HCT116 (cell line): ENCODE measurements at regions not wholly inside any gene's neighbourhood (a gene's known extent, or its start where the extent isn't known, plus 50 kb on each side); places are given as distances from the start of the nearest gene placed in this dataset.

Experiments
- ATAC-seq: fragments of 200-7000 bp; cut with Tn5 transposase; 2 replicates; pipeline ENCODE4 v1.9.1; 2020; ENCODE audit warnings: mild to moderate bottlenecking, moderate library complexity
- BruUV-seq: library from RNA; stranded (reverse); fragments of 400-500 nt; replicated peaks from 2 replicates; lab custom pipeline; 2021; lab: Mats Ljungman, UMichigan
- CTCF ChIA-PET: fragments of 300-600 bp; sonication (Branson Sonifier 250); formaldehyde crosslinking; loops from one replicate; lab custom pipeline; 2021; ENCODE audit warnings: antibody characterized with exemption; lab: Charles Lee
- POLR2A ChIA-PET: fragments of 300-600, 350-600 bp; sonication (Branson Sonifier 250); formaldehyde crosslinking; loops from one replicate; lab custom pipeline; 2021; ENCODE audit warnings: antibody characterized with exemption; lab: Charles Lee
- RAD21 ChIA-PET, 2 experiments: fragments of 300-600 bp; sonication (Branson Sonifier 250); formaldehyde crosslinking; loops; one replicate each; lab custom pipeline; 2023; ENCODE audit warnings: low total read pairs in 2 of 2; ENCODE audit not compliant: uncharacterized antibody in 2 of 2, unreplicated experiment in 2 of 2, low non-redundant PET in 1 of 2; lab: Charles Lee
- DNase-seq: peaks from one replicate; pipeline ENCODE4 v3.0.0-alpha.2; 2010; ENCODE audit warnings: low read depth, low spot score
- H2AFZ ChIP-seq: fragments of 200-600 bp; shearing (Covaris generic), sonication (generic); 2 replicates; pipeline ENCODE4 v1.6.1; 2017; ENCODE audit warnings: low read depth, mixed run types, mixed read lengths, antibody characterized with exemption, low read length; ENCODE audit not compliant: poor library complexity, severe bottlenecking
- H3K27ac ChIP-seq: 2 replicates; pipeline ENCODE4 v1.5.1; 2012; ENCODE audit warnings: low read depth, low read length
- H3K27me3 ChIP-seq: fragments of 200-600 bp; sonication (generic); 2 replicates; pipeline ENCODE4 v1.6.1; 2016; ENCODE audit warnings: mixed run types, low read length, mixed read lengths; ENCODE audit not compliant: insufficient read depth
- H3K36me3 ChIP-seq, 2 experiments: fragments of 200-500 bp in 1 of 2; fragments of 200-600 bp in 1 of 2; sonication (Bioruptor generic) in 1 of 2; sonication (generic) in 1 of 2; 2 replicates each; pipeline versions ENCODE4 v1.5.1 to v1.6.1; 2014 to 2016; ENCODE audit warnings: low read length in 2 of 2, inconsistent platforms in 1 of 2, mixed read lengths in 1 of 2, mixed run types in 1 of 2; ENCODE audit not compliant: insufficient read depth in 2 of 2, control insufficient read depth in 1 of 2
- H3K4me1 ChIP-seq, 2 experiments: fragments of 200-600 bp in 1 of 2; sonication (generic) in 1 of 2; 2 replicates each; pipeline versions ENCODE4 v1.5.1 to v1.6.1; 2012 to 2017; ENCODE audit warnings: low read length in 2 of 2, inconsistent platforms in 1 of 2, mild to moderate bottlenecking in 1 of 2, mixed read lengths in 1 of 2, mixed run types in 1 of 2, moderate library complexity in 1 of 2; ENCODE audit not compliant: insufficient read depth in 2 of 2, control insufficient read depth in 1 of 2
- H3K4me2 ChIP-seq: fragments of 200-600 bp; sonication (generic); 2 replicates; pipeline ENCODE4 v1.6.1; 2017; ENCODE audit warnings: mixed run types, low read length, mixed read lengths
- H3K4me3 ChIP-seq, 2 experiments: fragments of 200-600 bp in 1 of 2; sonication (generic) in 1 of 2; replicated peaks in 1 of 2; 2 replicates each; pipeline ENCODE4 v1.5.1; 2011 to 2016; ENCODE audit warnings: low read length in 2 of 2, control low read depth in 1 of 2, low read depth in 1 of 2, mild to moderate bottlenecking in 1 of 2, mixed read lengths in 1 of 2, mixed run types in 1 of 2
- H3K79me2 ChIP-seq: fragments of 200-600 bp; sonication (generic); 2 replicates; pipeline ENCODE4 v1.6.1; 2017; ENCODE audit warnings: mild to moderate bottlenecking, mixed run types, low read length, moderate library complexity, mixed read lengths; ENCODE audit not compliant: insufficient read depth
- H3K9ac ChIP-seq: fragments of 200-600 bp; sonication (generic); 2 replicates; pipeline ENCODE4 v1.6.1; 2016; ENCODE audit warnings: low read length, mixed read lengths
- H3K9me2 ChIP-seq: fragments of 200-600 bp; sonication (generic), shearing (Covaris generic); 2 replicates; pipeline ENCODE4 v1.6.1; 2017; ENCODE audit warnings: mixed run types, mild to moderate bottlenecking, moderate library complexity; ENCODE audit not compliant: insufficient read depth
- H3K9me3 ChIP-seq, 2 experiments: fragments of 200-500 bp in 1 of 2; fragments of 200-600 bp in 1 of 2; sonication (Bioruptor generic) in 1 of 2; sonication (generic) in 1 of 2; 2 replicates each; pipeline ENCODE4 v1.6.1; 2014 to 2017; ENCODE audit warnings: low read length in 2 of 2, mixed read lengths in 2 of 2, inconsistent platforms in 1 of 2, low read depth in 1 of 2, mild to moderate bottlenecking in 1 of 2, mixed run types in 1 of 2, moderate library complexity in 1 of 2; ENCODE audit not compliant: control insufficient read depth in 1 of 2, insufficient read depth in 1 of 2
- H4K20me1 ChIP-seq: fragments of 200-600 bp; sonication (generic), shearing (Covaris generic); 2 replicates; pipeline ENCODE4 v1.6.1; 2017; ENCODE audit warnings: mixed run types, mild to moderate bottlenecking, moderate library complexity; ENCODE audit not compliant: insufficient read depth
- CBX3 ChIP-seq: IDR thresholded peaks from 2 replicates; pipeline ENCODE4 v1.6.1; 2012; ENCODE audit warnings: low read depth
- CEBPB ChIP-seq: IDR thresholded peaks from 2 replicates; pipeline ENCODE4 v1.6.1; 2012; ENCODE audit warnings: low read depth
- ELF1 ChIP-seq: IDR thresholded peaks from 2 replicates; pipeline ENCODE4 v1.6.1; 2012; ENCODE audit warnings: low read depth, borderline replicate concordance
- EZH2 ChIP-seq: fragments of 200-600 bp; sonication (generic); IDR thresholded peaks from 2 replicates; pipeline ENCODE4 v1.6.1; 2017; ENCODE audit warnings: antibody characterized with exemption, mixed run types
- EZH2phosphoT487 ChIP-seq: fragments of 200-600 bp; IDR thresholded peaks from 2 replicates; pipeline ENCODE4 v1.6.1; 2018; ENCODE audit warnings: antibody characterized with exemption, borderline replicate concordance
- FOSL1 ChIP-seq: IDR thresholded peaks from 2 replicates; pipeline ENCODE4 v1.6.1; 2012; ENCODE audit warnings: low read depth
- POLR2A ChIP-seq: IDR thresholded peaks from 2 replicates; pipeline ENCODE4 v1.7.0; 2011; ENCODE audit warnings: borderline replicate concordance; ENCODE audit not compliant: insufficient read depth, insufficient read length; ENCODE audit errors: extremely low read depth
- POLR2AphosphoS5 ChIP-seq: IDR thresholded peaks from 2 replicates; pipeline ENCODE4 v1.6.1; 2011; ENCODE audit warnings: mild to moderate bottlenecking, low read depth, low read length, moderate library complexity
- SIN3A ChIP-seq: IDR thresholded peaks from 2 replicates; pipeline ENCODE4 v1.6.1; 2012; ENCODE audit warnings: low read depth
- SP1 ChIP-seq: IDR thresholded peaks from 2 replicates; pipeline ENCODE4 v1.6.1; 2012; ENCODE audit warnings: low read depth
- SRF ChIP-seq: IDR thresholded peaks from 2 replicates; pipeline ENCODE4 v1.6.1; 2012; ENCODE audit warnings: low read depth
- TCF7L2 ChIP-seq: IDR thresholded peaks from 2 replicates; pipeline ENCODE4 v1.7.0; 2011; ENCODE audit warnings: borderline replicate concordance, inconsistent platforms; ENCODE audit not compliant: insufficient read depth, insufficient read length; ENCODE audit errors: extremely low read depth
- YY1 ChIP-seq: IDR thresholded peaks from 2 replicates; pipeline ENCODE4 v1.6.1; 2011; ENCODE audit warnings: low read length, low read depth, moderate library complexity, mild to moderate bottlenecking; ENCODE audit not compliant: insufficient replicate concordance; ENCODE audit errors: extremely low read depth
- ZFX ChIP-seq: fragments of 450-650 bp; IDR thresholded peaks from 2 replicates; pipeline ENCODE4 v1.6.1; 2017
- ZNF274 ChIP-seq: fragments of 200-500 bp; sonication (Bioruptor generic); IDR thresholded peaks from 2 replicates; pipeline ENCODE4 v1.6.1; 2014; ENCODE audit warnings: mild to moderate bottlenecking, low read depth, low read length, inconsistent platforms
- intact Hi-C: fragments of 100-400 bp; cut with micrococcal nuclease; formaldehyde crosslinking; loops from 2 replicates; pipeline ENCODE4 v1.10.0; 2022
- TF ChIP-seq, protein P1 (sequence below): IDR thresholded peaks from 2 replicates; pipeline ENCODE4 v1.6.1; 2012
- TF ChIP-seq, protein P2 (sequence below): IDR thresholded peaks from 2 replicates; pipeline ENCODE4 v1.6.1; 2012
- TF ChIP-seq, protein P3 (sequence below), 3 experiments: fragments of 200-600 bp in 1 of 3; sonication (generic) in 1 of 3; IDR thresholded peaks in 2 of 3; conservative IDR thresholded peaks in 1 of 3; 2 replicates each; pipeline ENCODE4 v1.5.1; 2012 to 2017; ENCODE audit warnings: low read depth in 2 of 3, low read length in 2 of 3, antibody characterized with exemption in 1 of 3, borderline replicate concordance in 1 of 3, control low read depth in 1 of 3, mild to moderate bottlenecking in 1 of 3, mixed read lengths in 1 of 3, mixed run types in 1 of 3, moderate library complexity in 1 of 3; ENCODE audit not compliant: insufficient read depth in 1 of 3

DNA sequence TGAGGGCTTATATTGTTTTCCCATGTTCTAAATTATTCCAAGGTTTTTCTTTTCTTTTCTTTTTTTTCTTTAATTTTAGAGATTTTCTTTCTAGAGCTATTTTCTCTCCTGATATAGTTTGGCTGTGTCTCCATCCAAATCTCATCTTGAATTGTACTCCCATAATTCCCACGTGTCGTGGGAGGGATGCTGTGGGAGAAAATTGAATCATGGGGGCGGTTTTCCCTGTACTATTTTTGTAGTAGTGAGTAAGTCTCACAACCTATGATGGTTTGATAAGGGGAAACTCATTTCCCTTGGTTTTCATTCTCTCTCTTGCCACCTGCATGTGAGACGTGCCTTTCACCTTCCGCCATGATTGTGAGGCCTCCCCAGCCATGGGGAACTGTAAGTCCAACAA lies 1906.4 kb upstream of the PRR20A start:
- no TSS peak for BruUV-seq
- RAD21 ChIA-PET, result no interaction called here
- H4K20me1 ChIP-seq, result no peaks in the 10 kb centered on the region
- intact Hi-C loops, result no loop called here
- no peaks in the 10 kb centered on the region for H3K27me3 ChIP-seq
- POLR2A ChIA-PET, result no interaction called here
- CTCF ChIA-PET, result no interaction called here
- peaks cover 4 to 25% of the 10 kb centered on the region in 2 experiments; a peak in 3 of 4 replicates for H3K9me3 ChIP-seq
- no peaks in the 10 kb centered on the region for H3K4me1 ChIP-seq
- H2AFZ ChIP-seq, result no peak overlapping the region
- no peak overlapping the region for H3K4me3 ChIP-seq
- no peak for ATAC-seq
- H3K9me2 ChIP-seq, result no peaks in the 10 kb centered on the region
- no peak overlapping the region for H3K27ac ChIP-seq
- TF ChIP-seq SIN3A (no peak), YY1 (no peak), ZFX (no peak), TCF7L2 (no peak), ZNF274 (no peak), CEBPB (no peak), ELF1 (no peak), POLR2A (no peak), SP1 (no peak), POLR2AphosphoS5 (no peak), EZH2phosphoT487 (no peak), SRF (no peak), CBX3 (no peak), FOSL1 (no peak), EZH2 (no peak)
- TF ChIP-seq, protein P1, sequence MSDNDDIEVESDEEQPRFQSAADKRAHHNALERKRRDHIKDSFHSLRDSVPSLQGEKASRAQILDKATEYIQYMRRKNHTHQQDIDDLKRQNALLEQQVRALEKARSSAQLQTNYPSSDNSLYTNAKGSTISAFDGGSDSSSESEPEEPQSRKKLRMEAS, result no peak
- TF ChIP-seq, protein P2, sequence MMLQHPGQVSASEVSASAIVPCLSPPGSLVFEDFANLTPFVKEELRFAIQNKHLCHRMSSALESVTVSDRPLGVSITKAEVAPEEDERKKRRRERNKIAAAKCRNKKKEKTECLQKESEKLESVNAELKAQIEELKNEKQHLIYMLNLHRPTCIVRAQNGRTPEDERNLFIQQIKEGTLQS, result no peak
- TF ChIP-seq, protein P3, sequence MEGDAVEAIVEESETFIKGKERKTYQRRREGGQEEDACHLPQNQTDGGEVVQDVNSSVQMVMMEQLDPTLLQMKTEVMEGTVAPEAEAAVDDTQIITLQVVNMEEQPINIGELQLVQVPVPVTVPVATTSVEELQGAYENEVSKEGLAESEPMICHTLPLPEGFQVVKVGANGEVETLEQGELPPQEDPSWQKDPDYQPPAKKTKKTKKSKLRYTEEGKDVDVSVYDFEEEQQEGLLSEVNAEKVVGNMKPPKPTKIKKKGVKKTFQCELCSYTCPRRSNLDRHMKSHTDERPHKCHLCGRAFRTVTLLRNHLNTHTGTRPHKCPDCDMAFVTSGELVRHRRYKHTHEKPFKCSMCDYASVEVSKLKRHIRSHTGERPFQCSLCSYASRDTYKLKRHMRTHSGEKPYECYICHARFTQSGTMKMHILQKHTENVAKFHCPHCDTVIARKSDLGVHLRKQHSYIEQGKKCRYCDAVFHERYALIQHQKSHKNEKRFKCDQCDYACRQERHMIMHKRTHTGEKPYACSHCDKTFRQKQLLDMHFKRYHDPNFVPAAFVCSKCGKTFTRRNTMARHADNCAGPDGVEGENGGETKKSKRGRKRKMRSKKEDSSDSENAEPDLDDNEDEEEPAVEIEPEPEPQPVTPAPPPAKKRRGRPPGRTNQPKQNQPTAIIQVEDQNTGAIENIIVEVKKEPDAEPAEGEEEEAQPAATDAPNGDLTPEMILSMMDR (IDR thresholded peaks at IDR 0.05 in 2 of 3, conservative IDR thresholded peaks at IDR 0.05 in 1 of 3; ENCODE audit: borderline replicate concordance in 1 of 3, insufficient read depth in 1 of 3, low read depth in 2 of 3, low read length in 2 of 3), result no peak
- no peak overlapping the region for H3K4me2 ChIP-seq
- no peaks in the 10 kb centered on the region for H3K36me3 ChIP-seq
- DNase-seq, result no peak
- no peak overlapping the region for H3K9ac ChIP-seq
- no peaks in the 10 kb centered on the region for H3K79me2 ChIP-seq
